Eye (tissue), 1 donor: ENCODE measurements at regions not wholly inside any gene's neighbourhood (a gene's known extent, or its start where the extent isn't known, plus 50 kb on each side); places are given as distances from the start of the nearest gene placed in this dataset.

Experiments used
- DNase-seq: peaks from one replicate; pipeline ENCODE4 v3.0.0-alpha.2; 2015

DNA sequence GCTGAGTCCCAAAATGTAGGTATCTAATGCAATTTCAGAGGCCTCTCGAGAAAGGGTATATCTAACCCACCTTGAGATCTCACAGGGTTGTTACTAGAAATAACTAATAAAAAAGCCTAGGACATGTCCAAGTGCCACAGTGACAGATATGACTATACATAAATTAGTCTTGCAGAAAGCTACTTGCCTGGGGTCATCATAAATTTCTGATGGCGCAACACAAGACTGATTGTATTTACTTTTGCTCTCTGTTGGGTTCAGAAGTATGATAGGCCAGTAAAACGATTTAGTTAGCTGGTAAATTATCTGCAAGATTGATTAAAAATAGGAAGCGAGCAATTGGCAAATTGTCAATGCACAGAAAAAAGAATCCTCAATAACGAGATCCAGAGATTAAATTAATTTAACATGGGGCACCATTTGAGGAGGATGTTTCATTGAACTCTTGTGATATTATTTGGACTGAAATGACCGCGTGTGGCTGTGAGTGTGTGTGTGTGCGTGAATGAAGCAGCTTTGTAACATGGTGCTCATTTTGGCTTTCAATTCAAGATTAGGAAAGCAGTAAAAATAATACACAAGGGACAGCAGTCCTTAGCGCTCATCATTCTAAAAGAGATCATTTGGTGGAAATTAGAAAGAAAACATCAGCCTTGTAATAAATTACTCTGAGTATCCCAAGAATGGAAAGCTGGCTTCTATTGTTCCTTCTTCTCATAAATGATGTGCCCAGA is 157.4 kb upstream of the ZFHX3 start:
- no peak for DNase-seq

DNA sequence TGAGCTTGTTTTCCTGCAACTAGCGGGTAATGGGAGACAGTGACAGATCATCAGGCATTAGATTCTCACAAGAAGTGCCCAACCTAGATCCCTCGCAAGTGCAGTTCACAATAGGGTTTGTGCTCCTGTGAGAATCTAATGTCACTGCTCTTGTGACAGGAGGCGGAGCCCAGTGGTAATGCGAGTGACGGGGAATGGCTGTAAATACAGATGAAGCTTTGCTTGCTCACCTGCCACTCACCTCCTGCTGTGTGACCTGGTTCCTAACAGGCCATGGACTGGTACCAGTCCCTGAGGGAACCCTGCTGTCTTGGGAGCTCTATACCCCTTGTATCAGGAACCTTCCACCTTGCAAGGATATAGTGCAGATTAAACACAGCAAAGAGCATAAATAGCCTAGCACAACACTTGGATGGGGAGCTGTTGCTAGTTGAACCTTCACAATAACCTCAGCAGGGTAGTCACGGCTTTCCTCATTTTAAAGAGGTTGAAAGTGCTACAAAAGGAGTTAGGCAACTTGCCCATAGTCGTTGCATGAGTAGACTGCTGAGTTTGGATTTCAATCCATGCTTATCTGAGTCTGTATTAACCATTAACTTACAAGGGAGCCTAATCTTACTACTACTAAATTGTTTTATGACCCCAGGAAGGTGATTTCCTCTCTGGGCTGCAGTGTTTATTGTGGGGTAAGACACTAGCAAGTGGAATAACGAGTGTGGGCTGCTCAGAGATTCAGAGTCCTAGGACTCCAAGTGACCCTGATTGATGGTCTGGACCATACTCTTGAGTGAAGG is 156.6 kb upstream of the ZFHX3 start:
- no peak for DNase-seq

DNA sequence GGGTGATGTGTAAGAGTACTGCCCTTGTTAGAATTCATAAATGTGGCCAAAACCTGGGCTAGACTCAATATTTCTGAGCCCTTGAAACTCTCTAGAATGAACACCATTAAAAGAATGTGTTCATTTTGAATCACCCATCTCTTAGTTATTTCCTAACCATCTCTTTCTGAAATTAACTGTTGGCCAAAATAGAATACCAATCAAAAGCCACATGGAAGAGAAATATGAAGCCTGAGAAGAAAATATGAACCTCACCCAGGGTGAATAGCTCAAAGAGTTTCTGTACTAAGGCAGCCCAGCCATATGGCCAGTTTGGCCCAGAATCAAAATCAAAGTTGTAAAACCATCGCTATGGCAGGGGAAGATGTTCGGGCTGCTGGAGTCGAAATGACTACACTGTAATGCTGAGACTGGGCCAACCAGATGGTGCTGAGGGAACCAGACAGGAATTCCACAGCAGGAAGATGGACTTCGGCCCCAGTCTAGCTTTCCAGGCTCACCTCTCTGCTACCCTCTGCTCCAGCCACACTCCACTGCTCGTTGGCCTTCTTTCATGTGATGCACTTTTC is 154.3 kb upstream of the ZFHX3 start:
- peak; percentile 37 for DNase-seq

DNA sequence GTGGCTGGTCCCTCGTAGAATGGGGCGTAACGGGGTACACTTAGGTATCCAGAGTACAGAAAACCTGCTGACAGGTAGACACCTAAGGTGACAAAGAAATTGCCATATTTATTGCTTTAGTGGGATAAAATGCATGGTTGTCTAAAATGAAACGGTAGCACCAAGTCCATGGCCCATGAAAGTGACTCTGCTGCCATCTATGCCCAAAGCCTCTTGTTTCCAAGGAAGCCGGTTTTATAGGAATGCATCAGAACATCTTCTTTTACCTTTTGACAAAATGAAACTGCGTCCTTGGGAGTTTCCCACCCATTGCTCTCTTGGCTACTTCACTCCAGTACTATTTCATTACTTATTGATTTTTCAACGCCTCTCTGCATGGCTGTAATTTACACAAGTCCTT is 151.3 kb upstream of the ZFHX3 start:
- no peak for DNase-seq

DNA sequence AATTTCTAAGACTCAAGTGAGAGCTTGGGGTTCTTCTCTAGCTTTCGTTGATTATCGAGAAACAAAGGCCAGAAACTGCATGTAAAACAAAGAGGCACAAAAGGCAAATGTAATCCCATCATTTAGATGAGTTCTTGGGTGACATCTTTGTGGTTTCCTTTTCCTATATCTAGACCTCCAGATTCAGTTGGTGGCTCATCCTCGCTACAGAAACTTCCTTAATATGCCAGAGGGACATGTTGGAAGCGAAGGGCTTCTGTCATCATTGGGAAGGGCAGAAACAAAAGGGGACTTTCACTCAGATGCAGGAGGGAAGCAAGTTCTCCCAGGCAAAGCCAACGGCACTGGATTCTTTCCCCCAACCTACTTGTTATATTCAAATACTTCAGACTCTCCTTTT is 150.6 kb upstream of the ZFHX3 start:
- no peak for DNase-seq

DNA sequence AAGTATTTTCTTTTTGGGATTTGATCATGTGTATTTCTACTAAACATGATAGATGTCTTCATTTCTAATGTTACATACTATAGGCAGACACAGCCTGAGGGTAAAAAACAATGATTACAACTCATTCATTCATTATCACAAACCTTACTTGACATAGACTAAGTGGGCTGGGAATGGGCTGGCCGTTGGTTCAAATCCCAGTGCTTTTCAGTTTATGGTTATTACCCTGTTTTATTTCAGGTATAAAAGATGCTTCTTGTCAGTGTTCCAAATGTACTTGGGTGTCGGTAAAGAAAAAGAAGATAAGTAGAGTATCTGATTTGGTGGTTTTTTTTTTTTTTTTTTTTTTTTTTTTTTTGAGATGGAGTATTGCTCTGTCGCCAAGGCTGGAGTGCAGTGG is 149.7 kb upstream of the ZFHX3 start:
- no peak for DNase-seq

DNA sequence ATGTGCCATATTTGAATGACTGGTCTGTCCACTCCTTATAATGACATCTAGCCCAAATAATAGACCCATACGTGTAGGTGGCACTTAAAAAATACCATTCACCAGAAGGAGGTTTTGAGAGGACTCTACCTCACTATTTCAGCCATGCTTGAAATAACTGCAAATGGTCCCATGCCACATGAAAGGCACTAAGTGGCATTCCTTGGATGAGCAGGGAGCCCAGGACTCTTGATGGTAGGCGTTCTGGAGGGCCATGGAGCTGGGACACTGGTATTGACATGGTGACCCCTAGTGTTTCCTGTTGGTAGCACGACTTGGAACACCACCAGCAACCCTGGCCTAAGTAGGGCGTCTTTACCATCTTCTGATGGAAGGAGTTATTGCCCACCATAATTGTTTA is 148.7 kb upstream of the ZFHX3 start:
- no peak for DNase-seq

DNA sequence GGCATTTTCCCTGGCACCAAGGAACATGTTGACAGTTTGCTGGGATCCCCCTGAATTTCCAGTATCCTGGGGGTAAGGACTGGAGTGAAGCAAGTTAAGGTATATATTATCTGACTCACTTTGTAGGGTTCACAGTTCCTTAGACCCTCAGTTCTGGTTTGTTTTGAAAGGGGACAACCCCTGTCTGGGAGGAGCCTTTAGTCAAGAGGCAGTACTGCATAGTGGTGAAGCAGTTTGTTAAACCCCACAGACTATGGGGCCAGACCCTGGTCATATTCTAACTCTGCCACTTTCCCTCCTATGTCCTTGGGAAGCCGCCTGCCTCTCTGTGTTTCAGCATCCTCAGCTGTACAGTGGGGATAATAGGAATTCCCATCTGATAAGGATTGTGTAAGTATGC is 145.5 kb upstream of the ZFHX3 start:
- DNase-seq, result no peak

DNA sequence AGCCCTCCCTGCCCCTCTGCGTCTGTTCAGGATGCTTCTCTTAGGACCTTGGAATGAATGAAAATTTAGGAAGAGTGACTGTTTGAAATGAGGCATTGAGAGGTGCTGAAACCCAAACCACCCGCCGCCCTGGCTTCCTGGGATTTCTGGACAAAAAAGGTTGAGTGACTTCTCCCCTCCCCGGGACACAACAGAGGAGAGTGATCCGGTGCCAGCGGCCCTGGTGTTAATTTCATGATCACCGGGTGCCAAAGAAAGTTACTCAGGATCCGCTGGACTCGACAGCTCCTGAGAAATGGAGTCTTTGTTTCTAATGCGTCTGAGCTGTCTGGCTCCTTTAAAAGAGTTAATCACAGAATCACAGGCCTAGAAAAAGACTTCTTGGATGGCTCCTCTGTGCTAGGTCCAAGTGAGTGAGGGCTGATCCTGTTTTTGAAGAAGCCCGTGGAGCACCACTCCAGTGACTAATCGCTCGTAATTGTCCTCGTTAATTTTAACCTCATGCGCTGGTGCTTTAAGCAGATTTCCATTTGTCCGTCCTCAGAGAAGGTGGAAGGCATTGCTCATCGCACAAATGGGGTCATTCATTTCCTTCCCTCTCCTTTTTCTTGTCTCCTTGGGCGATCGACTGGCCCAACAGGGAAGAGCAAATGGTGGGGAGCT is 144.4 kb upstream of the ZFHX3 start:
- no peak for DNase-seq

DNA sequence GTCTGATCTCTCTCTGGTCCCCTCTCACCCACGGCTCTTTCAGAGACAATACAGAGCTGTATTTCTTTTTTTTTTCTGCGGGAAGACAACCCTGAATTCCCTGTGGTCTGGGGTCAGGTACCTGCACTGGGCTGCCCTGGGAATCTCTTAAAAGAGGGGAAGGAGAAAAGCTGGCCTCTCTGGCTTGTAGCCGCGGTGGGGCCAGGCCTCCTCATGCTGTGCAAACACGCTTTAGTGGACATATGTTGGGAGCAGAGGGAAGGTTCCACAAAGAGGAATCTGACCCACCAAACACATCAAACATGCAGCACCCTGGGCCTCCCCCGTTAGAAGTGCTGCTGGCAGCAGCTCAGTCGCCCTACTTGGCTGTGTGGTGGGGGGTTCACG is 143.7 kb upstream of the ZFHX3 start:
- DNase-seq, result no peak

DNA sequence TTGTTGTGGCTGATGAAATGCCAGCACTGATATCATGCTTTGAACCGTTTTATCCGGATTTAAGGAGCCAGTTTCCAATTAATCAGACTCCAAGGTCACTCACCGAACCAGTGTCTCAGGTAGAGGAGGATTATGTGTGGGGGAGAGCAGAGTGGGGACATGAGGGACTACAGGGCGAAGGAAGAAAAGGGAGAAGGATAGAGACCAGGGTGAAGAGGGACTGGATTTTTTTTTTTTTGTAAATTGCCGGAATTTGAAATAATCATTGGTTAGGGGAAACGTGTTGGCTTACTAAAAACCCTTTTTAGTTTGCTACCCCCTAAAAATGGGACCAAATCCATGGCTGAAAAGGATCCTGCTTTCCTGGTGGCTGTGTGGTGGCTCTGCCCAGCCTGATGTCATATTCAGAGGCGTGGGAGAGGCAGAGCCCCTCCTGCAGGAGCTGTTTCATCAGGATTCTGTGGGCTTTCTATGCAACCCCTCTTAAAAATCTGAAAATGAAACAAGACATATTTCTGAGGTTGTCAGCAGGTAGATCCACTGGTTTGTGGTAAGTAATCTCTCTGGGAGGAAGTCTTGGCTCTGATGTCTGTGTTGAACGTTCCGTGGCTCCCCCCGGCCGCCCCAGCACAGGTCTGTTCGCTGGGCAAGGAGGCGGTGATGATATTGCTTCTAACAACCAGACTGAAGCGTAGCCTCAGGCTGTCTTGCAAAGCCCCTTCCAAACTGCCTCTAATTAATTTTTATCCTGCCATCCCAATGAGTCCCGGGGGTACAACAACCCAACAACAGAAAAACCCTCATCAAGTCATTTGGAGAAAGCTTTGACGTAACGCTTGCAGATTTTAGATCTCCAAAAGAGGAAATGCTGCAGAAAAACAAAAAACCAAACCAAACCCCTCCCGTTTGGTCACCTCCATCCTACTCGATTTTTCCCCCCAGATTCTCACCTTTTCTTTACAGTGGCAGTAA is 143.0 kb upstream of the ZFHX3 start:
- no peak for DNase-seq

DNA sequence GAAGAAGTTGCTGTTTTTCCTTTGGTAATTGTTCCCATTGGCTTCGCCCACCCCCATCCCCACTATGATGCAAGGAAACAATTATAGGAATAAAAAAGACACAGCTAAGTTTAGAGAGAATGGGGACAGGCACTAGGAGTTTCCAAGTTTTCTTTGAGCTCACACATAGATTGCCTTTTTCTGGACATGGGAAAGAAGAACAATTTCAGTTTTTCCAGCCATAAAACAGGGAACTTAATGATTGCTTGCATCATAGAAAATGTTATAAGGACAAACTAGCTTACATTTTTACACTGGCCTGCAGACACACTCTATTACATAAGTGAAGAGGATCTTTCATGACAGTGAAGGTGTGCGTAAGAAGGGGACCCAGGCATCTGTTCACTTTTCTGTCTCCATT is 142.3 kb upstream of the ZFHX3 start:
- no peak for DNase-seq

DNA sequence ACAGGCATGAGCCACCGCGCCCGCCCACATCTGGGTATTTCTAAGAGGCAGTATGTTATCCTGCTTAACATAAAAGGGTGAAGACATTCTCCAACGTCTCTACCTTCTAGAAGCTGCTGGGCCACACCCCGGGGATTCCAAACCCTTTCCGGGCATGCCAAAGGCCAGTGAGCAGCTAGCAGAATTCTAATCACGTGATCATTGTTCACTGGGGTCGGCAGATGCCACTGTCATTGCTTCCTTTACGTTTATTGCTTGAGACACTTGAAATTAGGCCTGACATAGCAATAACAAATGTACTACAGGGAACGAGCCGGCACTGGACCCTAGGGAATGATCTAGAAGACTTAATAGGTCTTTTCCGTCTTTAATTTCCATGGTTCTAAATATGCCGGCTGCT is 141.2 kb upstream of the ZFHX3 start:
- peak; percentile 81 for DNase-seq

DNA sequence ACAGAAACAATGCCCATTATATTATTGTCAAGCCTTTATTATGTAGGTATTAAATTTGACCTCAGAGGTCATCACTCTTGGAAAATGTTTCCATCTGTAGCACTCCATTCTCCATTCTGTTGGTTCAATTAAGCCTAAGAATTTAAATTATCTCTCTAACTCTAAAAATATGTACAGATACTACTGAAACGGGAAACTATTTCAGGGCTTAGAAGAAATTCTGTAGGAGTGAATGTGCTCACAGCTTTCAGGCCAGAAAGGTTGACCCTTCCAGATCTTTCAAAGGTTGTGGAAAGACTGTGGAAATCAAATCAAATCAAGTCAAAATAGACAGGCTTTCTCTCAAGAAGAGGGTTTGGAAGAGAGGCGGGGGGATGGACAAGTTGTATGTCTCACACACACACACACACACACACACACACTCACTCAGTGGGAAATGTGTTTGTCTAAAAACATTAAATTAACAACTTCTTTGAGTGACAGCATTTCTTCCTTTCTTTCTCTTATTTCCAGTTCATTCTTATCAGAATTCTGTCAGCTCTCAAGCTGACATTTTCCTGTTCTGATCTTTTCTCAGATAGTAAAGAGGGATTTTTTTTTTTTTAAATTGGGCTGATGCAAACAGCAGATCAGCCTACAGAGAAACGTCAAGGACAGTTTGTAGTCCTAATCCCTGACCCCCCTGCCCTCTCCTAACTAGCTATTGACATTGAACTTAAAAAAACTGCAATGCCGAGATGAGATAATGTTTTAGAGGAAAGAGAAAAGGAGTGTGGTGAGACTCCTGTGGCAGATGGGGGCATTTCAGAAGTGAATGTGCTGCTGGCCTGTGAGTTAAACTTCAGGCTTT is 139.0 kb upstream of the ZFHX3 start:
- DNase-seq, result peak; percentile 62

DNA sequence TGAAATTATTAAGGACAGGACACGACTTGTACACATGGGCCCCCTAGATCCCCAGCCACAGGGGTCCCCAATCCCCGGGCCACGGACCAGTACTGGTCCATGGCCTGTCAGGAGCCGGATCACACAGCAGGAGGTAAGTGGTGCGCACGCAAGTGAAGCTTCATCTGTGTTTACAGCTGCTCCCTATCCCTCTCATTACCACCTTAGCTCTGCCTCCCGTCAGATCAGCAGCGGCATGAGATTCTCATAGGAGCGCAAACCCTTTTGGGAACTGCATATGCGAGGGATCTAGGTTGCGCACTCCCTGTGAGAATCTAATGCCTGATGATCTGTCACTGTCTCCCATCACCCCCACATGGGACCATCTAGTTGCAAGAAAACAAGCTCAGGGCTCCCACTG is 137.8 kb upstream of the ZFHX3 start:
- no peak for DNase-seq

DNA sequence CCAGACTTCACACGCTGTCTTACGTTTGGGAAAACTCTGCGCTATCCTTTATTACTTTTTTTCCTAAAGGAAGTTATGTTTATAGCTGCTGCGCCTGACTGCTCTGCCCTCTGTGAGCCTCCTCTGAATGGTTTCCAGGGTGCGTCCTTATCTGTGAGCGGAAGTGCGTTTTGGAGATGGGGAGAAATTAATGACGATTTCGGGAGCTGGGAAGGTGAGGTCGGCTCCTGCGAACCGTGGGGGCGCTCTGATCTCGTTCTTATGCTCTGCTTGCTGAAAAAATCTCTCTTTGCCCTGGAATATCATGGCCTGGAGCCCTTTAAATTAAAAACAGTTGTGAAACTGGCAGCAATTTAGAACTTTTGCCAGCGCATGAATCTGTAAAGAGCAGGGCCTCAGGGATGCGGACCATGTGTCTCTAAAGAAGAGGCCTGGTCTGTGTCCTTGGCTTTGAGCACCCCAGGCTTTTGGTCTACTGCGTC is 135.7 kb upstream of the ZFHX3 start:
- DNase-seq, result no peak

DNA sequence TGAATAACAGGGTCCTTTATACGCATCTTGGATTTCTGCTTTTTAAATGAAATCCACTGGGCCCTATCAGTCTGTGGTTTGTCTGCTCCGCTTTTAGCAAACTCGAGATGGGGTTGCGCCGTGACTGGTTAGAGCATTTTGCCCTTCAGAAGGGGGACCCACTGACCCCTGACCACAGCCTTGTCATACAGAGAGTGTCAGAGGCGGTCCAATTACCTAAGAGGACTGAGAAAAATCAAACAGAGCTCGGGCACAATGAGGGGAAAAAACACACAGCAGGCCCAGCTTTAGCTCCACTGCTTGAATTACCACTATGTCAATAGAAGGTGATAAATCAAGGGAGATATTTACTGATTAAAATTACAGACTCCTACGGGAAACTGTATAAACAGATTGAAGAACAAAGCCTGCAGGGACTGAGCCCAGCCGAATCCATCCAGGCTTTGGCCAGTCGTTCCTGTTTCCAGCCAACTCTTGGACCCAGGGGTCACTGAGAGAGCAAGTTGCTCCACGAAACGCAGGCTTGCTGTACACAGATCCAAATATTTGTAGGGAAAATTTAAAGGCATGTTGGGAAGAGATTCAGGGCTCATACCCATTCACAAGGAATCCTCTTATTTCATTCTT is 131.9 kb upstream of the ZFHX3 start:
- DNase-seq, result no peak

DNA sequence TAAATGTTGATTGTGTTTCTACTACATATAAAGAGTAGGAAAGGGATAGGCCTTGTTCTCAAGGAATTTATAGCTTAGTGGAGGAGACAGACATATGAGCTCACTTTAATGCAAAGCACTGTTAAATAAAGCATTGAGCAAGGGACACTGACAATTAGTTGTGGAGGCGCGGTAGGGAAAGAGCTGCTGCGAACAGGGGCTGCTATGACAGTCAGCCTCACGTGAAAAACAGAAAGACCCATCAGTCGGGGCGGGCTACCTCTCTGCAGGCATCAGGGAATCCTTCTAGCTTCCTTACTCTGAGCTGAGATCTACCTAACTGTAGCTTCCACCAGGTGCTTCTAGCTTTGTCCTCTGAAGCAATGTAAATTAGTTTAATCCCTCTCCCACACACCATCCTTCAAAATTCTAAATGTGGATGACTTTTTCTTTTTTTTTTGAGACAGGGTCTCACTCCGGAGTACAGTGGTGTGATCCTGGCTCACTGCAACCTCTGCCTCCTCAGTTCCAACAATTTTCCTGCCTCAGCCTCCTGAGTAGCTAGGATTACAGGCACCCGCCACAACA is 129.9 kb upstream of the ZFHX3 start:
- DNase-seq, result no peak

DNA sequence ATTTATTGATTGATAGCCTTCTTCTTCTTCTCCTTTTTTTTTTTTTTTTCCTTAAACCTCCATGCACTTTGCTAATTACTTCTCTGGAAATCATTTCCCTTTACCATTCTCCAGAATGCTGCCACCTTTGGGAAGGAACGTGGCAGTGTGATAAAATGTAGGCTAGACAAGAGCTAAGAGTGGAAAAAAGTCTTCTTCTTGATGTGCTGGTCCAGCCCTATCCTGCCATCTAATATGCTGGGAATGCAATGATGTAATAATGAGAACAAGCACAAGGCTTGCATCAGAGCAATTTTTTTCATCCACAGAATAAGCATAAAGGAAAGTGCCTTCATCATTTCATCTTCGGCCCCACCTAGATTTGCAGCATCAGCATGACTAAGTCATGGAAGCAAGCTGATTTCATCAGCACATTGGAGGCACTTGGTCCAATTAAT is 128.7 kb upstream of the ZFHX3 start:
- DNase-seq, result peak; percentile 50

DNA sequence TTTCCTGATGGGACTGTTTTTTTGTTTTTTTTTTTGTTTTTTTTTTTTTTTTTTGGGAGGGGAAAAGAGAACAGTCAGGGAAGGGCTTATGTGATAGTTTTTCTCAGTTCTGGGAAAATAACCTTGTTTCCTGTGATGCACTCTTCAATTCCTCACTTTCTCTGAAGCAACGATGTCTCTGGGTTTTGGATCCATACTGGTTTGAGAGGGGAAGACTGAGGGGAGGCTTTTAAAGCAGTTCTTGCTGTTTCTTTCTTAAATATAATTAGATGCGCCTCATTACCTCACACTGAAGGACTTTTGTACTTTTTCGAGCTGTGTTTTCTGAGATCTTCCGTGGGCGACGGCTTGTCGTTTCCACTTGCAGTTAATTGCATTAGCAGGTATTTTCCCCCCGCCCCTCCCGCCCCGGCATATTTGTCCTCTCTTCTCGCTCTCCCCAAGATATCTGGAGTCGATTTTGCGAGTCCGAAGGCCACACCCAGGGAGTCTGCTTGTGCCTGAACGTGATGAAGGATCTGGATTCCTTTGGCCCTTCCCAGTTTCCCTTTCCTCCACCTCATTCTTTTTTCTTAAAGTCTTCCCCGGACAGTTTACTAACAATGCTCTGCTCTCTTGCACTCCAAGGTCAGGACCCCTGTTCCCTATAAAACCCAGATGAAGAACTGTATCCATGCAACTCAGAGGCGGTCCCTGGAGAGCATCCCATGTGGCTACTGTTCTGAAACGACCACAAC is 125.2 kb upstream of the ZFHX3 start:
- DNase-seq, result peak; percentile 33
